Body of pancreas (tissue), 4 donors: ENCODE measurements at regions not wholly inside any gene's neighbourhood (a gene's known extent, or its start where the extent isn't known, plus 50 kb on each side); places are given as distances from the start of the nearest gene placed in this dataset.

Experiments used
- CTCF ChIP-seq, 7 experiments: fragments of 450-650 bp in 4 of 7; fragments of 200-600 bp in 3 of 7; sonication (generic) in 3 of 7; IDR thresholded peaks; one replicate each; pipeline ENCODE4 v1.5.1; 2016 to 2019; ENCODE audit warnings: antibody characterized with exemption in 7 of 7
- POLR2A ChIP-seq, 3 donors: fragments of 450-650 bp; IDR thresholded peaks; one replicate each; pipeline ENCODE4 v1.6.1; 2016; ENCODE audit warnings: antibody characterized with exemption in 3 of 3, mild to moderate bottlenecking in 2 of 3

GRCh38 chr3:118803096-118803476 is 231.6 kb downstream of the IGSF11 start:
- no peak for TF ChIP-seq CTCF (IDR thresholded peaks at IDR 0.05)
- TF ChIP-seq POLR2A (IDR thresholded peaks at IDR 0.05): no peak
